NCI-H460 (cell line): ENCODE measurements at regions not wholly inside any gene's neighbourhood (a gene's known extent, or its start where the extent isn't known, plus 50 kb on each side); places are given as distances from the start of the nearest gene placed in this dataset.
"Not testable (repeated sequence)": the region's sequence is repeated elsewhere in the genome, so short reads cannot be mapped to it uniquely, and the experiment has no call there.

Experiments
- DNase-seq: peaks from one replicate; pipeline ENCODE4 v3.0.0-alpha.2; 2016; ENCODE audit warnings: low read depth; ENCODE audit errors: extremely low read depth

DNA sequence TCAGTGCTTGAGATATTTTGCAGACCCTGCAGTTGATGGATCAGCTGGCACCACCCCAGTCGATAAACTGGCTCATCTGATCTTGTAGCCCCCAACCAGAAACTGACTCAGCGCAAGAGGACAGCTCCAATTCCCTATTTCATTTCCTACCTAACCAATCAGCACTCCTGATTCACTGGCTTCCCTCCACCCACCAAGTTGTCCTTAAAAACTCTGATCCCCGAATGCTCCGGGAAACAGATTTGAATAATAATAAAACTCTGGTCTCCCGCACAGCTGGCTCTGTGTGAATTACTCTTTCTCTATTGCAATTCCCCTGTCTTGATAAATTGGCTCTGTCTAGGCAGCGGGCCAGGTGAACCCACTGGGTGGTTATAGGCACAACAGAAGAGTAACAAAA lies 289.4 kb upstream of the SYT1 start:
- DNase-seq, result not testable (repeated sequence)

DNA sequence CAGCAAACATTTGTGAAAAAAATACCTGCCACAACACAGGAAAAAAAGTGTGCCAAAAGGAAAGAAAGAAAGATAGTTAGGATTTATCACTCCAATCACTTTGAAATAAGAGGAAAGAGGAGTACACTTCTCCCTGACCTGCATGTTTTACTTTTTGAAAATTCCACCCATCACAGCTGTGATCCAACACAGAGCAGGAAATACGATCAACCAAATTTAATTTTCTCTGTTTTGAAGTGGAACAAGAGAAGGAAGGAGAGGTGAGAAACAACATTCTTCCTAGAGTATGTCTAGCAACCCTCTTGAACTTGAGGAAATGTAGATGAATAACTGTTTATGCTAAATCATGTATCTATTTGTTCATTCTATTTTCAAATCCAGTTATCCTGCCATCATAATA lies 284.7 kb upstream of the SYT1 start:
- DNase-seq, result no peak

DNA sequence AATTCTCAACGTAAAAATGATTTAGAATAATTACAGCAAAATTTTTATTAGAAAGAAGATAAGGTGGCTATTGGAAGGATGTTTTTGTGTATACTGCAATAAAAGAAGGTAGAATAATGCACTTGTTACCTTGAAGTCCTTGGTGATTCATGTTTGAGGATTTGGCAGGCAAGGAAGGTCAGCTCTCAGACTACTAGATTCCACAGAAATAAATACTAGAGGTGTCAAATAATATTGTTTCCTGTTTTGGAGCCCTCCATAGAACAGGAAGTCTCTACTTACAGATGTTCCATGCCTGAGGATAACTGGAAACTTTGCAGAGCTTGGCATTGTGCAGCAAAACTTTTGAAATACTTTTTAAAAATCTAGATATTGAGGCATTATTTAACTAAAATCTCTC lies 284.3 kb upstream of the SYT1 start:
- no peak for DNase-seq

DNA sequence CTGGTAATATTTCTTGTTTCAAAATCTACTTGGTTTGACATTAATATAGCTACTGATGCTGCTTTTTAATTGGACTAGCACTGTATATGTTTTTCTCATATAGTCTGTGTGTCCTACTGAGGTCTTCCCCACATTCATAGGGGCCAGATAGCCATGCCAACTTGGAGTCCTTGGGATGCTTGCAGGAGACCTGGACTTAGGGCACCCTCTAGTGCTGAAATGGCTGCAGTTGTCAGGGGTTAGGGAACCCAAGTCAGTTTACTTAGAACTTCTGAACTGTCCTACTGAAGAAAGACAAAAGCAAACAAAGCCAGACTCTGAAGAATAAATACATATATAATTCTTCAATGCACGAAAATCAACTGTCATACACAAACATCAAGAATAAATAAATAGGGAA lies 279.9 kb upstream of the SYT1 start:
- peak; percentile 12 for DNase-seq

DNA sequence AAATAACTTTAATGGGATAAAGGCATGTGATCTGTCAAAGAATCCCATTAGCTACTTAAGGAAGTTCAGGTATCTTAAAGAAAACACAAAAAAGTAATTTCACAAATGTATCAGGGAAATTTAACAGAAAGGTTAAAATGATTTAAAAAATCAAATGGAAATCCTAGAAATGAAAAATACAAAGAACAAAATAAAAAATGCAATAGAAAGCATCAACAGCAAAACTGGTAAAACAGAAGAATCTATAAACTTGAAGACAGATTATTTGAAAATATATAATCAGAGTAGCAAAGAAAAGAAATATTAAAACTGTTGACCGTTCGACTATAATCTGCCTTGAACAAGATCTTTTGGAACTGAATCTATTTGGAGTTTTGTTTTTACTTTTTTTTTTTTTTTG lies 279.4 kb upstream of the SYT1 start:
- DNase-seq, result no peak

DNA sequence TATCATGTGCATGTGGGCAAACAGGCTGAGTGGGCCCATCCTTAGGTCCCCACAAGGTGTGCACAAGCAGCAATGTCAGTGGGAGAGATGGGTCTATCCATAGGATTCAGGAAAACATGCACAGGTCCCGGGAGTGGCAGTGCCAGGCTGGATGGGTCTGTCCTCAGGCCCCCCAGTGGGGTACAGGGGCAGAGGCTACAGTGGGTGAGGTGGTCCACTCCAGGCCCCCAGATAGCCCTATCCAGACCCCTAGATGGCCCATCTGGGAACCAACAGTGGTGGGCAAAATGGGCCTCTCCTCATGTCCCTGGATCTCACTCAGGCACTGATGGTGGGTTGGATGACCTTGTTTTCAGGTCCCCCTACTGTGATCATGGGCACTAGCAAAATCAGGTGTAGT lies 277.8 kb upstream of the SYT1 start:
- no peak for DNase-seq

DNA sequence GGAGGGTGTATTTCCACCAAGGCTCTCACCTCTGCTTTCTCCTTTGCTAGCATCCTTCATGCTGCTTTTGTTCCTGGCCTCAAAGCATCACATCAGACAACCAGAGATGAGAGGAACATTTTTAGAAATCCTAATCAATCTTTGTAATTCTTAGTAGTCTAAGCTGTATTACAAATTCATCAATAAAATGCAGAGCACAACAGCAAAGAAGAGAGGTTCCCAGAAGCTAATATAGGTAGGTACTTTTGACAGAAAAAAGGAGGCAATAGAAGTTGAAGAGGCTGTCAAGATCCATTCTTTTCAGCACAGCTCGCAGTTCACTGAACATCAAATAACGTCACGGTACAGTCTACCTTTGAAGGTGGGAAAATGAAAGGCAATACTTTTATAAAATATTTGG lies 265.2 kb upstream of the SYT1 start:
- DNase-seq, result no peak

DNA sequence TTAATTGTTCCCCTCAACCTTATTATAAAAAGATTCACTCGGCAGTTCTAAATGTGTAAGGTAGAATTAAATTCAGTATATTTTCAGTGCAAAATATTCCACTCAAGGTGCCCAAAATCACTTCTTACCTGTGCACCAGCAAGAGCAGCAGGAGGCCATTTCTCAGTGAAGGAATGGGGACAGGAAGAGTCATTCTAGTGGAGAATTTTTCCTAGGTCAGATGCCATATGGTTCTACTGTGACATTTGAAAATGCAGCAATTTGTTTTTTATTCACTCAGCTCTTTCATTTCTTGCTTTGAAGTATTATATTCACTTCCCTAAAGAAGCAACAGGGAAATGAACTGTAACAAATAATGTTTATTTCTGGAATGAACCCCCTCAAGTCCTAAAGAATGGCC lies 264.0 kb upstream of the SYT1 start:
- DNase-seq, result no peak

DNA sequence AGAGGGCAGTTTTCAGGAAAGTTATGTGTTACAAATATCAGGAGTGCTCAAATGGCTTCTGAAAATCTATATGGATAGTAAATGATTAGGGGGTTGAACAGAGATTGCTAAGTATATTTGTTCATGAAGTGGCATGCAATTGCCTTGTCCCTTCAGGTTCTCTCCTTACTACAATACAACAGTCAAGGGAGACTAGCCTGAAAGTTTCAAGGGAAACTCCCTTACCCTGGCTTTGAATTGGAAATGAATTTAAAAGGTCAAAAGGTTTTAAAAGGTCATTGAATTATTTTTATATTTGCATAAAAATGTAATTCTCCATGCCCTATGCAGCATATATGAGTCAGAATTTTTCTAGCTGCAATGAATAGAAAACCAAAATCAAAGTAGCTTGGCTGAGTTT lies 253.1 kb upstream of the SYT1 start:
- DNase-seq, result no peak

DNA sequence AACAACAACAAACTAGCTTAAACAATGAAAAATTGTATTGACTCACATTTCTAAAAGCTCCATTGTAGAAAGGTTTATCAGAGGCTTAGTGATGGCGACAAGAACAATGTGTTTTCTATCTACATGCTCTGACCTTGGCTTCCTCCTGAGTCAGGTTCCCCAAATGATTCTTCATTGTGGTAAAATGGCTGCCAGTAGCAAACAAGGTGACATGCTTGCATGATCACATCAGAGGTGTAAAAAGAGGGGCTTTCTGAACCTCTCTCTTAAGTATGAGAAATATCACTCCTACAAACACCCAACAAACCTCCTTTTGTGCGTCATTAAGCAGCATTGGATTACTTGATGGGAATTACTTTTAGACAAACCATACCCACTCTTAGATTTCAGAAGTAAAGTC lies 252.4 kb upstream of the SYT1 start:
- DNase-seq, result no peak

DNA sequence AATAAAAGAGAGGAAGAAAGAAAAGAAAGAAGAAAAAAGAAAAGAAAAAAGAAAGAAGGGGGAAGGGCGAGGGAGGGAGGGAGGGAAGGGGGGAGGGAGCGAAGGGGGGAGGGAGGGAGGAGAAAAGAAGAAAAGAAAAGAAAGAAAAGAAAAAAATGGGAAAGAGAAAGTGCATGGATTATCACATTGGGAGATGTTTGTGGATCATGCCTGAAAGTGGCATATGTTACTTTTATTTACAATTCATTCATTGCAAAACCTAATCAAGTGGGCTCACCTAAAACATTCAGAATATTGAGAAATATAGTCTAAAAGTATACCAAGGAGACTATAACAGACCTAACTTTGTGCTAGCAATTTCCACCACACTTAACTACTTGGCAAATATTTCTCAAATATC lies 246.9 kb upstream of the SYT1 start:
- DNase-seq, result no peak

DNA sequence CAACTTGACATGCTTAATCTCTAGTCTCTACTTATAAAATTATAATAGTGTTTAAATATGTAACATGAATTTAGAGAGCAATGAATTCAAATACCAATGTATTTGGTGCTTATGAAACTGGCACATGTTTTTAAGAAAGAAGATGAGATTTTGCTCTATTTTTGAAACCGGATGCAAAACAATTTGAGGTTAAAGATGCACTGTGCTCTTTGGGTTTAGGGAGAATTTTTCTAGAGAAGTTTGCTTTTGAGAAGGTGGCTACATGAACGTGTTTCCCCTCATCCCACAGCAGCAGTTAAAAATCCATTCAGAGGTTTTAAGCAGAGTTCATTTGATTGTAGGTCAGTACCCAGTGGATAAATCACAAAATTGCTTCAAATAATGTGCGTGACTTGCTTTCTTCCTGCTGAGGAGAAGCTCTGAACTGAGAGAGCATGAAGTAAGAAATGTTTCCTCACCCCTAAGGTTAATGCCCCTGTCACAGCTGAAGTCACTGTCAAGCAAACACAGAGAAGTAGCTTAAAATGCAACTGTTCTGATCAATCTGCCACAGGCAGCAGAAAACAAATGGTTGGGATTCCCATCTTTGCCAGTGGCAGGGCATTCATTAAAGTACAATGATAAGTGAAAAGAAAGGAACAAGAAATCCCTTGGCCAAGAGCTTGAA lies 241.9 kb upstream of the SYT1 start:
- DNase-seq, result no peak

DNA sequence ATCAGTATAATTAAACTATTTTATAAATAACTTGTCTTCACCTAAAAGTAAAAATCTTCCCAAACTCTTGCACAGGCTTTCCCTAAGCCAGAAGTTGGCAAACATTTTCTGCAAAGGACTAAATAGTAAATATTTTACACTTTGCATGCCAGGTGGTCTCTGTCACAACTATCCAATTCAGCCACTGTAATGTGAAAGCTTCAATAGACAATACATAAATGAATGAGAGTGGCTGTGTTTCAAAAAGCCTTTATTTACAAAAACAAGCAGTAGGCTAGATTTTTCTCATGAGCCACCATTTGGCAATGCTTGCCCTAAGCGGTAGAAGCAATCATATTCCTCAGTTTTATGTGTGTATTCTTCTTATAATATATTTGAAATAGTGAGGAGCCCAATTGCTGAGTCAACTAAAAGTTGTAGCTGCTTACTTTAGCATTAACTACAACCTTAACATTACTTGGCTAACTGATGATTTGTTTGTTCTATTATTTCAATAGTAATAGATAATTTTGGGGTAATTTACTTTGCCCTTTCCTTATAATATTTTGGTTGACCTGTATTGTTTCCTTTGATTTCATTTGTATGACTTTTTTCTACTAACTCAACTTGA lies 236.0 kb upstream of the SYT1 start:
- no peak for DNase-seq

DNA sequence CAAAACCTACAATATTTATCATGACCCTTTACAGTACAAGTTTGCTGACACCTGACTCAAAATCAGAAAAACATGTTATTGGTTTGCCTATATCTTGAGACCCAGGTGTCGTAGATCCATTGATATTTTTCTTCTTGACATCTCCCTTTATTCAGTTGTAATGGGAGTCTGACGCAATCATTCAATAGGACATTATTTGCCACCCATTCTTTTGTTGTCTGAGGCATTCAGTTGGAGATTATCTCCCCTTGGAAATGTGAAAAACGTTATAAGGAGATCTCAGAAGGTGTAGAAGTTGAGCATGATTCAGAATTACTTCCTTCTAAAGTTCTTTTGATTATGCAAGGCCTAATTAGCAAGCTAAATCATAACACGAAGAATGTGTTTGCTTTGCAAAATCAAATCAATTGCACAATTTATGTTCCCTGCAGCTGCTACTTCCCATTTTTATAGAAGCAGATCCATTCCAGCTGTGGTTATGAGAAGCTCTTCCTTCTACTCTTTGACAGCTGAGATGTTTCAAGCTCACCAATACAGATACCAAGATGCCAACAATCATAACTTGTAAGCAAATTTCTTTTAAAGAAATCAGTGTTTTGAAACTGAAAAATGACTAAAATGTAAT lies 228.2 kb upstream of the SYT1 start:
- DNase-seq, result no peak

DNA sequence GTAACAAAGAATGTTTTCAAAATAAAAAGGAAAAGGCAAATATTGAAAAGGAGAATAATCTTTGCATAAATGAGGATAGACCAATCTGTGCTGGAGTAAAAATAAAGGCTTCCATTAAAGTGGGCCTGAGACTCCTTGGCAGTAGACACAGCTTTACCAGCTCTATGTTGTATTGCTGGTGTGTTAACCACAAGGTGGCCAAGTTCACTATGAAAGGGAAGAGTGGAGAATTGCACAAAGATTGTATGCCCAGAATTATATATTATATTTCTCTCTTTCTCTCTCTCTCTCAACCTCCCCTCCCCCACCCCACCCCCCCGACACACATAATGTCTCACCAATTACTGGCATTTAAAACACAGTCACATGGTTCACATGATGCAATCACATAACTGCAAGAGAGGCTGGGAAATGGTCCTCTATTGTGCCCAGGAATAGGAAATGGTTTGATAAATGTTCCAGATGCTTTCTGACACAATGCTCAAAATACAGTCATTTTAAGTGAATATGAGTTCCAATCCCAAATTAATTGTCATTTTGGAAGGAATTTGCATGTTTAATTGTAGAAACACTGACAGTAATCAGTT lies 222.6 kb upstream of the SYT1 start:
- peak; percentile 15 for DNase-seq

DNA sequence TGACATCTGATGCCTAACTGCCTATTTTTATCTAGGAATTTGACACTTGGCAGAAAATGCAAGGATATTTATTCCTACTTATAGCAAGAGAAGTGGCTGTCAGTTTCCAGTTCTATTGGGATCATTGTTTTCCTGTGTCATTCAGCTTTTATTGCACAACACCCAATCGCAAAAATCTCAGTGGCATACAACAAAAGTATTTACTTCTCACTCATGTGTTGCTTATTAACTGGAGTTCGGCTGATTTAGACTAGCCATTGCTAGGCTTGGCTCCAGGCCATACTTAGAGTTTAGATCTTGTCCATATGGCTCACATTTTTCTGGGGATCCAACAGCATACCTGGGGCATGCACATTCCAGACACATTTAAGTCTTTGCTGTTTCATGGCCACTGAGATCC lies 218.6 kb upstream of the SYT1 start:
- DNase-seq, result no peak

DNA sequence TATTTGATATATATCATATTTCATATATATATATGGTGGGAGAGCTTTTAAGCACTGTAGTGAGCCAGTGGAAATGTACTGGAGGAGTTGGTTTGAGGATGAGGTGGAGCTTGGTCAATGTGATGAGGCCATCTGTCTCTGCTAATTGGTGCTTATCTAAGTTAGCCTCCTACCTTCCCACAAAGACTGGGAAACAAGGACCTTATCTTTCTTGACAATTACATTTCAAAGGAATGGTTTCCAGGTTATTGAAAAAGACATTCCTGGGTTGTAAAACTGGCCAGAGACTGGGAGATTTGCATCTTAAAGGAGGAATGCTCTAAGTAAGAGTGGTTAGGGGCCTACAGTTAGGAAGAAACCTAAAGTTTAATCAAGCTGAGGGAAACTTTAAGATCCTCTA lies 212.8 kb upstream of the SYT1 start:
- DNase-seq, result no peak

DNA sequence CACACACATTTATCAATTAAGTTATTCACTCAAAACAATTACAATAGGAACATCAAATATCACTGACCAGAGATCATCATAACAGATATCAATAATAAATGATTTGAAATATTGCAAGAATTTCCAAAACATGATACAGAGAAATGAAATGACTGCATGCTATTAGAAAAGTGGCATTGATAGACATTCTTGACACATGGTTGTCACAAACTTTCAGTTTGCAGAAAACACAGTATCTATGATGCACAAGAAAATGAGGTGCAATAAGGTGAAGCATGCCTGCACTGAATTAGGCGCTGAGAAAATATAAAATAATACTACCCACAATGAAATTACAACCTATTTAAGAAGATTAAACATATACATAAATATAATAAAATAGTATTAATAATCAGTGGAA lies 198.0 kb upstream of the SYT1 start:
- DNase-seq, result no peak

DNA sequence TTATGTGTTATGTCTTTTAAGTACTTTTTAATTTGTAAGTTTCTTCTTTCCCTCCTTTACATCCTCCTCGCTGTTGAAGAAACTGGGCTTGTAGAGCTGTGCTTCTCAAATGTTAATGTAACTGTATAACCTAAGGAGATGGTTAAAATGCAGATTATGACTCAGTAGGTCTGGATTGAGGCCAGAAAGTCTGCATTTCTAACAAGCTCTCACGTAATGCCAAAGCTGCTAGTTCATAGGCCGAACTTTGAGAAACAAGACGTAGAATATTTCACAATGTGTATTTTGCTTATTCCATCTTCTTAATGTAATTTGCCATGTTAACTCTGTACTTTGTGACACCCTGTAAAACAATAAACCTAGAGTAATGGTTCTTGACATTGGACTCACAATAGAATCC lies 193.3 kb upstream of the SYT1 start:
- peak; percentile 66 for DNase-seq

DNA sequence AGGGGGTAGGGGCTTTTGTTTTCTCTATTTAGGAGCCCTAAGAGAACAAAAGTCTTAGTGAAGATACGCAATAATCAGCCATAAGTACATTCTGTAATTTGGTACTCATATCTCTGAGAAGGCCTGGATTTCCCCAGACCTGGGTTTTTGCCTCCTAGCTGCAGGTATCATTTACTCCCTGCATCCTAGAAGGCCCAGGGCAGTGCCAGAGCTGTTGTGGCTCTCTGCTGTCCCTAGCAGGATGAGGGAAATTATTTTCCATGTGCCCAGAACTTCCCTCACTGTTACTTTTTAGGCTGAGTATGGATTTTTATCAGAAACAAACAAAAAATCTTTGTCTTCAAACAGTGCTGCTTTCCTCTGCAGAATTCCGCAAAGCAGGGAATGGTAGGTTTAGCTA lies 192.5 kb upstream of the SYT1 start:
- DNase-seq, result no peak

DNA sequence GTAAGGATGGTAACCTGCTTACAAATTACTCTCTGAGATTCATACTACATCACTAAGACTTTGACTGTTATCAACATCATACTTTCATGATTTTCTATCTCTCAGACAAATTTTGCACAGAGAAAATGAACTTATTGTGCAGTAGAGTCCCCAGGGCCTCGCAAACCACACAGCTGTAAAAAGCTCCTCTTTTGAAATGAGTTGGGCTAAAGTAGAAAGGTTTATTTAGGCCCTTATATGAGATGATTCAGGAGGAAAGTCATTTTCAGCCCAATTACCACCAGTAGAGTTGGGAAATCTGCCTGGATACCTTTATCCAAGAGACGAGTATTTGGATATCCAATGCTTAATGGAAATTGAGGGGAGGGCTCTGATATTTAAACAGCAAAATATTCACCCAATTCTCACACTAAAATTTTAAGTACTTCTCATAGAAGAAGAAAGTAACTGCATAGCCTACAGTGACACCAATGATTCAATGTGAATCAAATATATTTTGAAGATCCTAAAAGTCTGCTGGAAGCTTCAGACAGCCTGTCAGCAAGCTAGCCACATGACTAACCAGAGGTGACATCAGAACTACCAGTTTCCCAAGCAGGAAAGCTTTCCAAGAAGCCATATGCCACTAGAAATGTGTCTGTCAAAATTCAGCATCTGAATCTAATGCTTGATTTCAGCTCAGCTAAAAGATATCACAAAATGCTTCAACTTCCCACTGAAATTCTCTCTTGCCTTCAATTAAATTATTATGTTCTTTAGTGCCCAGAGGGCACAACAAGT lies 190.1 kb upstream of the SYT1 start:
- DNase-seq, result no peak
